ENCODE measurements at regions not wholly inside any gene's neighbourhood (a gene's known extent, or its start where the extent isn't known, plus 50 kb on each side); places are given as distances from the start of the nearest gene placed in this dataset.
"Not testable (repeated sequence)": the region's sequence is repeated elsewhere in the genome, so short reads cannot be mapped to it uniquely, and the experiment has no call there.

DNA sequence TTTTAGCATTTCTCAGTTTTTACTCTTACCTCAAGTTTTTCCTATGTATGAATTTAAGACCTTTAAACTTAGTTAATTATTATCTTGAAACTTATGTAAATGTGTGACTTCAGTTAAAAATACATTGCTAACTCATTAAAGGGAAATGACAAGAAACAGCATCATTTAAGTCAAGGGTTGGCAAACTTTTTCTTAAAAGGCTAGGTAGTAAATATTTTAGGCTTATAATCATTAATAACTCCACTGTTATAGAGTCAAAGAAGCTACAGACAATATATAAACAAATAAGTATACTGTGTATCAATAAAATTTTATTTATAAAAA is 259.7 kb upstream of the RBMS1 start:
- no peak overlapping the region for H3K4me3 ChIP-seq (ENCODE audit: low read length)
- no peak for DNase-seq (ENCODE audit: low read depth)
- TF ChIP-seq, protein P1, sequence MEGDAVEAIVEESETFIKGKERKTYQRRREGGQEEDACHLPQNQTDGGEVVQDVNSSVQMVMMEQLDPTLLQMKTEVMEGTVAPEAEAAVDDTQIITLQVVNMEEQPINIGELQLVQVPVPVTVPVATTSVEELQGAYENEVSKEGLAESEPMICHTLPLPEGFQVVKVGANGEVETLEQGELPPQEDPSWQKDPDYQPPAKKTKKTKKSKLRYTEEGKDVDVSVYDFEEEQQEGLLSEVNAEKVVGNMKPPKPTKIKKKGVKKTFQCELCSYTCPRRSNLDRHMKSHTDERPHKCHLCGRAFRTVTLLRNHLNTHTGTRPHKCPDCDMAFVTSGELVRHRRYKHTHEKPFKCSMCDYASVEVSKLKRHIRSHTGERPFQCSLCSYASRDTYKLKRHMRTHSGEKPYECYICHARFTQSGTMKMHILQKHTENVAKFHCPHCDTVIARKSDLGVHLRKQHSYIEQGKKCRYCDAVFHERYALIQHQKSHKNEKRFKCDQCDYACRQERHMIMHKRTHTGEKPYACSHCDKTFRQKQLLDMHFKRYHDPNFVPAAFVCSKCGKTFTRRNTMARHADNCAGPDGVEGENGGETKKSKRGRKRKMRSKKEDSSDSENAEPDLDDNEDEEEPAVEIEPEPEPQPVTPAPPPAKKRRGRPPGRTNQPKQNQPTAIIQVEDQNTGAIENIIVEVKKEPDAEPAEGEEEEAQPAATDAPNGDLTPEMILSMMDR (conservative IDR thresholded peaks at IDR 0.05; ENCODE audit: low read length), result no peak

DNA sequence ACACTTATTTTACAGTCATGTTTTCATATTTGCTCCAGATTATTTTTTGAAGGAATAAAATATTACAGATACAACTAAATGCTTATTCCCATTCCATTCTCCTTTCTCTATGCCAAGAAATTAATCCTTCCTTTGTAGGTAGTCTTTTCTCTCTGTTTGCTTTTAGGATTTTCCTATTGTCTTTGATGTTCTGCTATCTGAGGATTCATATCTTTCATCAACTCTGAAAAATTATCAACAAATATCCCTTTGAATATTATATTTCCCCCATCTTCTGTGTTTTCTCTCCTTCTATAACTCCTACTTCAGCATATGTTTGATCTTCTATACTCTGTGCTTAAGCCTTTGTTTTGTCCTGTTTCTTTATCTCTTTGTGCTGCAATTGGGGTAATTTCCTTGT is 260.4 kb upstream of the RBMS1 start:
- no peak for DNase-seq (ENCODE audit: low read depth)
- H3K4me3 ChIP-seq (ENCODE audit: low read length), result no peak overlapping the region
- TF ChIP-seq, protein P1 (conservative IDR thresholded peaks at IDR 0.05; ENCODE audit: low read length), result no peak

DNA sequence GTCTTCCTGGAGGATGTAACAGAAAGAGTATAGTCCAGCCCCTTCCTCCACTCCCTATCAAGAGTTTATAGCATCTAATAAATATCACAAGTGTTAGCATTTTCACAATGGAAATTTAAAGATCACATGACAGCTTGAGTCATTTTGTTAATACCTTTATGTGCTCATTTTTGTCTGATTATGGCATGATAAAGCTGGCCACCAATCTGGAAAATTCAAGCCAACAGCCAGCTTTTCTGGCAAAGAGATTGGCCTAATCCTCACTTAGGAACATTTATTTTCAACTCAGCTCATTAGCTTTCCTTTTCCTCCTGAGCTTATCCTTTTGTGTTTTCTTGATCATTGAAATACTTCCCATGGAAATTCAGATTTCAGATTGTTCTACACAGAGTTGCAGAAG is 262.9 kb upstream of the RBMS1 start:
- H3K4me3 ChIP-seq (ENCODE audit: low read length), result no peak overlapping the region
- TF ChIP-seq, protein P1 (conservative IDR thresholded peaks at IDR 0.05; ENCODE audit: low read length), result no peak
- no peak for DNase-seq (ENCODE audit: low read depth)

GRCh38 chr2:160762493-160763128 is 269.0 kb upstream of the RBMS1 start:
- H3K4me3 ChIP-seq (ENCODE audit: low read length); DNase-seq (ENCODE audit: low read depth): not testable (repeated sequence)

GRCh38 chr2:160783474-160783873 is 289.9 kb upstream of the RBMS1 start:
- DNase-seq (ENCODE audit: low read depth), result peak; percentile 20
- H3K4me3 ChIP-seq (ENCODE audit: low read length), result no peak overlapping the region
- TF ChIP-seq, protein P1 (conservative IDR thresholded peaks at IDR 0.05; ENCODE audit: low read length), result no peak

GRCh38 chr2:160784034-160784433 is 290.4 kb upstream of the RBMS1 start:
- TF ChIP-seq, protein P1 (conservative IDR thresholded peaks at IDR 0.05; ENCODE audit: low read length), result no peak
- no peak overlapping the region for H3K4me3 ChIP-seq (ENCODE audit: low read length)
- DNase-seq (ENCODE audit: low read depth), result no peak

- DNase-seq (ENCODE audit: low read depth), result peak; percentile 9
- no peak overlapping the region for H3K4me3 ChIP-seq (ENCODE audit: low read length)
- TF ChIP-seq, protein P1 (conservative IDR thresholded peaks at IDR 0.05; ENCODE audit: low read length), result no peak
Observed at GRCh38 chr2:160790738-160791137, 297.1 kb upstream of the RBMS1 start.

- DNase-seq (ENCODE audit: low read depth), result no peak
- TF ChIP-seq, protein P1 (conservative IDR thresholded peaks at IDR 0.05; ENCODE audit: low read length), result no peak
- no peak overlapping the region for H3K4me3 ChIP-seq (ENCODE audit: low read length)
Observed at GRCh38 chr2:160791884-160792283, 298.3 kb upstream of the RBMS1 start.
